PC-3 (cell line): ENCODE measurements at regions not wholly inside any gene's neighbourhood (a gene's known extent, or its start where the extent isn't known, plus 50 kb on each side); places are given as distances from the start of the nearest gene placed in this dataset.

Source experiments
- EZH2 ChIP-seq: fragments of 300-600 bp; sonication (generic); IDR thresholded peaks from one replicate; pipeline ENCODE4 v1.6.1; 2017; ENCODE audit warnings: antibody characterized with exemption, mild to moderate bottlenecking, low read length; ENCODE audit not compliant: unreplicated experiment
- EZH2phosphoT487 ChIP-seq: fragments of 300-600 bp; sonication (generic); IDR thresholded peaks from 2 replicates; pipeline ENCODE4 v1.6.1; 2018; ENCODE audit warnings: mild to moderate bottlenecking, antibody characterized with exemption, low read length, borderline replicate concordance
- TF ChIP-seq, protein P1 (sequence below): fragments of 300-600 bp; sonication (generic); conservative IDR thresholded peaks from 2 replicates; pipeline ENCODE4 v1.5.1; 2017; ENCODE audit warnings: antibody characterized with exemption, low read depth, mild to moderate bottlenecking, low read length

- TF ChIP-seq, protein P1, sequence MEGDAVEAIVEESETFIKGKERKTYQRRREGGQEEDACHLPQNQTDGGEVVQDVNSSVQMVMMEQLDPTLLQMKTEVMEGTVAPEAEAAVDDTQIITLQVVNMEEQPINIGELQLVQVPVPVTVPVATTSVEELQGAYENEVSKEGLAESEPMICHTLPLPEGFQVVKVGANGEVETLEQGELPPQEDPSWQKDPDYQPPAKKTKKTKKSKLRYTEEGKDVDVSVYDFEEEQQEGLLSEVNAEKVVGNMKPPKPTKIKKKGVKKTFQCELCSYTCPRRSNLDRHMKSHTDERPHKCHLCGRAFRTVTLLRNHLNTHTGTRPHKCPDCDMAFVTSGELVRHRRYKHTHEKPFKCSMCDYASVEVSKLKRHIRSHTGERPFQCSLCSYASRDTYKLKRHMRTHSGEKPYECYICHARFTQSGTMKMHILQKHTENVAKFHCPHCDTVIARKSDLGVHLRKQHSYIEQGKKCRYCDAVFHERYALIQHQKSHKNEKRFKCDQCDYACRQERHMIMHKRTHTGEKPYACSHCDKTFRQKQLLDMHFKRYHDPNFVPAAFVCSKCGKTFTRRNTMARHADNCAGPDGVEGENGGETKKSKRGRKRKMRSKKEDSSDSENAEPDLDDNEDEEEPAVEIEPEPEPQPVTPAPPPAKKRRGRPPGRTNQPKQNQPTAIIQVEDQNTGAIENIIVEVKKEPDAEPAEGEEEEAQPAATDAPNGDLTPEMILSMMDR: no peak
- TF ChIP-seq EZH2 (no peak), EZH2phosphoT487 (no peak)
Observed at GRCh38 chr12:59329462-59329861, 266.4 kb upstream of the SLC16A7 start.
